GM21528 (cell line): ENCODE measurements at regions not wholly inside any gene's neighbourhood (a gene's known extent, or its start where the extent isn't known, plus 50 kb on each side); places are given as distances from the start of the nearest gene placed in this dataset.
"Not testable (repeated sequence)": the region's sequence is repeated elsewhere in the genome, so short reads cannot be mapped to it uniquely, and the experiment has no call there.

Source experiments
- ATAC-seq: cut with Tn5 transposase; IDR thresholded peaks from one replicate; pipeline ENCODE4 v1.9.1; 2021; ENCODE audit warnings: mild to moderate bottlenecking, moderate library complexity; ENCODE audit not compliant: unreplicated experiment, low FRiP score

DNA sequence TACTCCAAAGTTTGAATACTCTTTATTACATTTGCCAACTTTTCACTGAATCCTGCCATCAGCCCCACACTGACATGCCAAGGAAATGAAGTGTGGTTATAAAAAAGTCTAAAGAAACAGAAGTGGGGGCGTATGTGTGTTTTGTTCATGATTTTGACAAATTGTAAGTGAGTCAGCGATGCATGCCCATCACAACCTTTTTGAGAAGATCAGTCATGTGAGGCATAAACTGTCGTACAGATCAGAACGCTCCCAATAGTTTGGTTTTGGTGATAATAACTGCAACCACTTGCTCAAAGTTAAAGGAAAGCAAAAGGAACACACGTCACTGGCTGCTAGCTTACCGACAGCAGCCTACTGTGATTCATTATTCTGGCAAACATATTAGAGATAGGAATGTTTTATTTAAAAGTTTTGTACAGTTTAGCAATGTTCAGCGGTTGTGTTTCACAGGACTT is 95.6 kb downstream of the RGS2 start:
- ATAC-seq: no peak

DNA sequence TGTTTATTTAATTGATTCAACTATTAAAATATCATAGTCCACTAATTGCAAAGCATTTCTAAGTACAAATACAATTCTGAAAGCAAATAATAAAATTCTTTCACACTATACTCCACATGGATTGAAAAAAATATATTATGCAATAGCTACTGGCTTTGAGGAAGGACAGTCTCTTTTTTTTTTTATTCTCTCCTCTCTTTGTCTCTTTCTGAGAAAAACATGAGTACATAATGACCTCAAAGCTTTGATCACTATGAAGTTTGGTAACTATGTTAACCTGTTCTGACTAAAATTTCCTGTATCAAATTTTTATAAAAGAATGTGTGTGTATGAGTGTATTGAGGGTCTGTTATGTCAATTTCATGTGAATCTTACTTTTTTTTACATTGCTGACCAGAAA is 96.2 kb downstream of the RGS2 start:
- ATAC-seq: no peak

DNA sequence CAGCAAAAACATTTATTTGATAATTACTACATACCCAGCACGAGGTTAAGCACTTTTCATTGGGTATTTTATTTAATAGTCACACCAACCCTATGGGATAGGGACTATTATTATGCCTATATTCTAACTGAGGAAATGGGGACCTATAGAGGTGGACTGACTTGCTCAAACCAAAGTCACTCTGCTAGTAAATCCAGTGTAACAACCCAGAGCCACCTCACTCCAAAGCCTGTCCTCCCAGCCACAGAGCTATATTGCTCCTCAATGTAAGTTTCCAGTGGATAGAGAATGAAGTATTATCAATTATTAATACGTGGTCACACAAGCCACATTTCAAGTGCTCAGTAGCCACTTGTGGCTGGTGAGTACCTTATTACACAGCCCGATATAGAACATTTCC is 97.5 kb downstream of the RGS2 start:
- ATAC-seq: no peak

DNA sequence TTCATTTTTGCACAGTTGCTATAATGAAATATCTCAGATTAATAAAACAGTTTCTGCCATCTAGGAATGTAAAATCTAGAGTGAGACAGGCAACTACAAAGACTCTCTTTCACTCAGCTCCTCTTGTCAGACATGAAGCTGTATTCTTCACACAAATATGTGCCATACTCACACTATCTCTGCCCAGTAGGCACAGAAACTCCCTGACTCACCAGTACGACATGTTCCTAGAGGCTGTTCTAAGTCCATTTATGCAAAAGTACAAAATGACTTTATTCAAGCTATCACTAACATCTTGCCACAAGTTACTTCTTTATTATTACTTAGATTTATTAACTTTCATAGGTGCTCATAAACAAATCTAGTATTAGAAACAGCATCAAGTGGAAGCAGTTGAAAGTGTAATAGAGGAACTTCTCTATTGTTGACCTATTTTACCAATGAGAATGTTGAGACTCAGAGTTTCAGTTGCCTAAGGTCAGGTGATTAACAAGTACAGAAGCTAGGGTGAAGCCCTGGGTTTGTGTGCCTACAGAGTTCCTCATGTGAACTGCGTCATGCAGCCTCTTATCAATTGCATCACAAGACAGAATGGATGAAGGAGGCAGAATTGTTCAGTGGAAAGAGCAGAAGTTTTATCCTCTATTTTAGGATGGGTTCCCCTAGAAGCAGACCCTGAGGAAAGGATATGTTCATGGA is 98.9 kb downstream of the RGS2 start:
- ATAC-seq: no peak

DNA sequence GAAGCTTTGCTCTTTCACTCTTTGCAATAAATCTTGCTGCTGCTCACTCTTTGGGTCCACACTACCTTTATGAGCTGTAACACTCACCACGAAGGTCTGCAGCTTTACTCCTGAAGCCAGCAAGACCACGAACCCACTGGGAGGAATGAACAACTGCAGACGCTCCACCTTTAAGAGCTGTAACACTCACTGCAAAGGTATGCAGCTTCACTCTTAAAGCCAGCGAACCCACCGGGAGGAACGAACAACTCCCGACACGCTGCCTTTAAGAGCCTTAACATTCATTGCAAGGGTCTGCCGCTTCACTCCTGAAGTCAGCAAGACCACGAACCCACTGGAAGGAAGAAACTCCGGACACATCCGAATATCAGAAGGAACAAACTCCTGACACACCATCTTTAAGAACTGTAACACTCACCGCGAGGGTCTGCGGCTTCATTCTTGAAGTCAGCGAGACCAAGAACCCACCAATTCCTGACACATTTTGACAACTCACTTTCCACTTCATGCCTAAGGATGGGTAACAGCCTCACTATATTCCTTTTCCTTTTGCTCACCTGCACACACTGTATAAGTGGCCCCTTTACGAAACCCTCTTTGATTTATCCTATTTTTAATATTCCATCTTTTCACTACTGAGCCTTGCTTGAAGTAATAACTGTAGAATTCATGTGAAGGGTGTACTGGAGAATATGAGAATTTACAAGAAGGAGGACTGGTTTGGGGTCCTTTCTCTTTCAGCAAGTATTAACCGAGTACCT is 103.2 kb downstream of the RGS2 start:
- not testable (repeated sequence) for ATAC-seq

DNA sequence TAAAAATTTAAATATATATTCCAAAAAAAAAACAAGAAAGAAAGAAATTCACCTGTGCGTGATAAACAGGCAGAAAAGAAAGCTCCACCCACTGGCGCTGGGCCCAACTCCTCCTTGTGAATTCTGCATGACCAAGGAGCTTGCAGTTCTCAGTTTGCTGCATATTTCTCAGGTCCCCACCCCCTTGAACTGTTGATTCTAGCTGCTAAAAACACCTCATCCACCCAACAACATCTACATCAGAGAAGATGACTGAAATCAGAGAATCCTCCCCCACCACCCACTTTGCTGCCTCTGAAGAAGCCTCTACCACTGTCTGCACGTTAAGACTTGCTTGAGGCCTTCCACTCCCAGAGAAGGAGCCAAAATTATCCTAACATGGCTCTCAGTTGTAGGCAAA is 104.8 kb downstream of the RGS2 start:
- ATAC-seq: no peak

DNA sequence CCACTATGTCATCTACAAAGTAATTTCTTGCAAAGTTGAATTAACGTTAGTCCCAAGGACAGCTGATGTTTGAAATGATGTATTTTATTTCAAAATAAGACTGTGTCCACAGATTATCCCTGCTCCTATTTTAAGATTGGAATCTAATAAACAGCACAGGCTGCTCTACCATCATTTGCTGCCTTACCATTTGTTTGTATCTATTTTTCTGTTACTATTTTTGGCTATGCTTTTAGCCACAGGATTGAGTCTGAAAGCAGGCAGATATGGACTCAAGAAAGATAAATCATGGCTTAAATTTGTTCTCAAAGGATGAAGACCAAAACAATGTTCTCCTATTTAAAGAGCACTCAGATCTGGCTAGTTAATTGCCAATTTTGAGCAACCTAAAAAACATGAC is 105.3 kb downstream of the RGS2 start:
- no peak for ATAC-seq

DNA sequence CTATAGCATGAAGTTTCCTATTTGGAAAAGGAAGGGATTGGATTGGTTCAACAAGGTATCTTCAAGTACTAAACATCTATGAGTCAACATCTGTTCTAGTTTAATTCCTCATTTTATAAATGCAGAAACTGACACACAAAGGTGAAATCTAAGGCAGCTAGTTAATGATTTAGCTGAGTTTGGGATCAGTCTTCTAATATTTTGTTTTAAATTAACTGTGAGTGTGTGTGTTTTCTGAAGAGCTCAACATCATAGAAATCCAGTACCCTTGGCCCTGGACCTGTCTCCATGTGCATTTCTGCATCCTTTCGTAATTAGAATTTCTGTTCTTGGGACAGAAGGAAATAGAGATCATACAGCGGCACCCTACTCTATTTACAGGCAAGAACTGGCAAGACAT is 105.9 kb downstream of the RGS2 start:
- ATAC-seq: no peak

DNA sequence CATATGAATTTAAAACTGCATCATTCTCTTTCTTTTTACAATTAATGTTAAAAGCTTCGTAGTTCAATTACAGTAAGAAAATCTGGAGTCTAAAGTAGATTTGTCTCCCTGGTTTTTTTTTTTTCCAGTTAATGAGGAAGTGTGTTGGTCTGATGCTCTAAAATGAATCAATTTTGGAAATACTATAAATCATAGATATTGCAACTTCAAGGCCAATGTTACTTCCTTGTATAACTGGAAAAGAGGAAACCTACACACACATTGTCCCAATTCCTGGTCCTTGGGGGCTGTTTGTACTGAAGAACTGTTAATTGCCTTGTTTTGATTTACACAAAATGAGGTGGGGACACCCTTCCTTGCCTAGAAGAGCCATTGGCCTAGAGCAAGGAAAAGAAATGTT is 107.2 kb downstream of the RGS2 start:
- ATAC-seq: no peak

DNA sequence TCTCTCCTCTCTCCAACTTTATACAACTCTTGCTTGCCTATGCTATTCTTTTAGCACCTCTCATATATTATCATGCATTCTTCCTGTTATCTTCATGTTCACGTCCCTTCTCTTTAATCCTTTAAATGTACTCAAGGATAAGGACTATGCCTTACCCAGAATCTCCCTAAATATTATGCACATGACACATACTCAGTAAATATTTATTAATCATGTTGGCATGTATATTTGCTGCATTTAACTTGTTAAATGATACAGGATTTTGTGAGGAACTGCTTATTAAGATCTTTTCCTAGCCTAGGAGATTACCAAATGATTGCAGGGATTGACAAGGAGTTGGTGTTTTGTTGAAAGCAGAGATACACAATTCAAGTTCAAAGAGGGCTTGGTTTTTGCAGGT is 109.4 kb downstream of the RGS2 start:
- ATAC-seq: no peak

DNA sequence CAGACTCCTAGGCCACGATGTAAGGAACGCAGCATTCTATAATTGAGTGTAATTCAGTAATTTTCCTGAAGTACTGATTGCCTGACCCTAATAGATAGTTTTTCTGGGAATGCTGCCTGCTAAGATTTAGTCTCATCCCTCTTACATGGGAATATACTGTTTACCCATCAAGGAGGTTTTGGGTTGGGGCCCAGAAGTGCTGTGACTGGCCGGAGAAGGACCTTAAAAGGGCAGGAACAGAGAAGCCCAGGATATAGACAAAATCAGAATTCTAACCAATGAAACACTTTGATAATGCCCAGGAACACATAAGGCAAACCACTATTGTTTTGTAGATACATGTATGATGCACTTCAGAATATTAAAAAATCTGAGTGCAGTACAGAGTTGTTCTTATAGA is 111.6 kb downstream of the RGS2 start:
- ATAC-seq: no peak

DNA sequence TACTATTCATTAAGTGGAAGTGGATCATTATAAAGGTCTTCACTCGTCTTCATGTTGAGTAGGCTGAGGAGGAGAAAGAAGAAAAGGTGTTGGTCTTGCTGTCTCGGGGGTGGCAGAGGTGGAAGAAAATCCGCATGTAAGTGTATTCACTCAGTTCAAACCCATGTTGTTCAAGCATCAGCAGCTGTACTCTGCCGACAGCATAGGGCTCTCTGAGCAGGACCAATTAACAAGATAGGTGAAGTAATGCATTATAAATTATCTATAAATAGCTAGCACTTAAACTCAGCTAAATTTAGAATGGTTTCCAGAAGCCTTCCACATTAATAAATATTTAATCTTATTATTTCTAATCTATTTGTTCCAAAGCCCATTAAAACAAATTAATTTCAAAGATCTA is 116.8 kb downstream of the RGS2 start:
- no peak for ATAC-seq

DNA sequence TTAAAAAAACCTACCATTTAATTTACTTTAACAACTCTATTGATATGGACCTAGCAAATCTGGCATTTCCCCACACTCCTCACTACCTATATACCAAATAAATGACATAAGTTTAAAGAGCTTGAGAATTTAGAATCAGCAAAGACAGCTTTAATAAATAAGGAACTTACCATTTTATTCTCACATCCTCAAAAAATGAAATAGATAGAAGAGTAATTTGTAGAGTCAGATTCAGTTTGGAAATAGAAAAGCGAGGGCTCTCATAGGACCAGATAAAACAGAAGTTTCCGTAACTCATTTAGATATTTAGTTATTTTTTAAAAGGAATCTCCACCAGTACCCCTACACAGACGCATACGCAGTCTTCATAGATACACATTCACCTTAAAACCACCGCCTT is 117.9 kb downstream of the RGS2 start:
- no peak for ATAC-seq

DNA sequence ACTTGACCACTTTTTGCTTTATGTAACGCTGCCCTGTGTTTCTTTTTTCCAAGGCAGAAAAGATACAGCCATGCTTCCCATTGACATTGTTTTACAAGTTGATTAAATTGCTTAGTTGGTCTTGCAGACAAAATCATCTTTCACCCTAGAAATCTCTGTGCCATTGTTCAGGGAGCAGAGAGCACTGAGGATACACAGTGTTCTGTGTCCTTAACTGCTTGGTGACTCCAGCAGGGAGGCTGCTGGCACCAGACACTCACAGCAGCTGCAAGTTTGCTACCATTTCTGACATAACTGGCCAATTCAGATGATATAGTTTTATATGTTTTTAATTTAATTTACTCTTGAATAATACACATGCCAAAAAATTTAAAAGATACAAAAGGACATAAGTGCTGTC is 118.7 kb downstream of the RGS2 start:
- no peak for ATAC-seq

DNA sequence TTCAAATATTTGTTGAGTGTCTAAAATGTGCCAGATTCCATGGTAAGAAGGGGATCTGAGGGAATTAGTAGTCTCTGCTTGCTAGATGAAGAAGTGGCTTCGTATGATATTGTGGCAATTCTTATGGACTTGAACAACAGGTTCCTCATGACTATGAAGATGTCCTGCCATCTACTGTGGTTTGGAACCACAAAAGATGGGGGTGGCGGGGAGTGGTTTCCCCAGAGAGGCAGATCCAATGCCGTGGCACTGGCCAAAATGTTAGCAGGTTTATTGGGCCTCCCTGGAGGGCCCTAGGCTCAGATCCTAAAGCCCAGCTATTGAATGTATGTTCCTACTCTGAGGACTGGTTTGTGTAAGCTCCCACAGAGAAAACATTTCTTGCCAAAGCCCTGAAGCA is 120.8 kb downstream of the RGS2 start:
- no peak for ATAC-seq

DNA sequence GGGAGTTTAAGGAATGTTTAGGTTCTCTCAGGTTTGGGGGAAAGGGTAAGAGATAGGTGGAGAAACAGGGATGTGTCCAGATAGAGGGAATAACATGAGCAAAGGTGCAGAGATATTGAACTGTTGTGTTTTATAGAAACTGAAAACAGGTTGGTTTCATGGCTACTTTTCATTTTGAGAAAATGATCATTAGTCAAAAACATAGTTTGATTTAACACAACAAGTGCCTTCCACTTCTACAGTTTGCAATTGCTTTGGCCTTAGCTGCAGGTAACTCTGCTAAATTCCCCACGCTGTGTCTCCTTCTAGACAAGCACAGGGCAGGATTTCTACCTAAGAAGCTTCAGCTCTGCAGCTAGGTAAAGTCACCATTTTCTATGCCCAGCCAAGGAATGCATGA is 124.9 kb downstream of the RGS2 start:
- ATAC-seq: no peak

DNA sequence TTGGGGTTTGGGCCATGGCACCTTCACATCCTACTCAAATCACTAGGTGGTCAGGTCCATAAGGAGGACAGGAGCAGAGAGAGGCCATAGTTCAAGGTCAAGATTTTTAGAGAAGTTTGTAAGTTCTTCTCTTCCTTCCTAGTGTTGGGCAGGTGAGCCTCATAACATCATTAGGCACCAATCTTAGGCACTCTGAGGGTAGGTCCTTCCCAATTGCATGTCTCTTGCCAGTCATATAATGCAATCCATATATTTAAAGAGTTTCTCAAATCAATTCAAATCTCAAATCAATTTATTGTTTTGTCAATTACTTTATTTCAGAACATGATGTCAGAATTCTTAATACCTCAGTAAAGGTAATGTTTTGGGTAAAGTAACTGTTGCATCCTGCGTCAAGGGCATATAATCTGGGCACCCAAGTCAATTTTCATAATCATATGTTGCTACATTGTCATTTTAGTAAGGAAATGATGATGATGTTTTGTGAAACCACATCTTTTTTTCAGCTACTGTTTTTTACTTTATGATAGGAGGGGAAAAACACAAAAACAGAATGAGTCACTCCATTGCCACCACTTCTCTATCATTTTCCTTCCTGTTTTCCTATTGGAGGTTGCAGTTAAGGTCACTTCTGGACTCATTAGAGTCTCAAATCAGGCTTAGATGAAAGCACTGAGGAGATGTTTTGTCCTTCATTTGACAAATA is 122.7 kb downstream of the UCHL5 start:
- no peak for ATAC-seq

DNA sequence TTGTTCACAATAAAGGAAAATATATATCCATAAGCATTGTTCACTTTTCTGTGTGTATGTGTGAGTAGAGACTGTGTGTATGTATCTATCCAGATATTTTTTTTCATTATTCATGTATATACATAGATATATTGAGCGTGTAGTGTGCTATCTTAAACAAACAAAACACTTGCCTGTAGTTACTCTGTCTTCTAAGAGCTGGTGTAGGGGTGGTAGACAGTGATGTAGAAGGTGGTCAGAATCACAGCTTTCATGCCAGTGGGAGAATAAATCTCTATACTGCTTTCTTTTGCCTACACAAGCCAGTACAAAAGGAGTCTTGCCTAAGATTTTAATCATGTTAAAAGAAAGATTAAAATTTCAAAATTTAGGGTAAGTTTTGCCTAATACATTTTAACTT is 122.0 kb downstream of the UCHL5 start:
- ATAC-seq: no peak

DNA sequence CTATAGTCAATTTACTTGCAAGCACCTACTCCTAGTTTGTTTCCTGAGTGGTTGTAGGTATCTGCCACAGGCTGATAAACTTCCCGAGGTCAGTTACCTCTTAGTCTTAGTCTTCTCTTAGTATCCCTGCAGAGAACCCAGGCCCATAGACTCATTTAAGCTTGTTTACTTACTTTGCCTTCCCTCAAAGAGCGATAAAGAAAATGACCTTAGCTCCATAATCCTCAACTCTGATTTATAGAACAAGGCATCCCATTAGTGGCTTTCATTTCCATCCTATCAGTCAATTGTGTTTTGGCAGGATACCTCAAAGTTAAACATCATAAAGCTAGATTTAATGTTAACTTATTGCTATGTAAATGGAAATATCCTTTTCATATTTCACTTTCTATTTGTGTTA is 119.7 kb downstream of the UCHL5 start:
- ATAC-seq: no peak

DNA sequence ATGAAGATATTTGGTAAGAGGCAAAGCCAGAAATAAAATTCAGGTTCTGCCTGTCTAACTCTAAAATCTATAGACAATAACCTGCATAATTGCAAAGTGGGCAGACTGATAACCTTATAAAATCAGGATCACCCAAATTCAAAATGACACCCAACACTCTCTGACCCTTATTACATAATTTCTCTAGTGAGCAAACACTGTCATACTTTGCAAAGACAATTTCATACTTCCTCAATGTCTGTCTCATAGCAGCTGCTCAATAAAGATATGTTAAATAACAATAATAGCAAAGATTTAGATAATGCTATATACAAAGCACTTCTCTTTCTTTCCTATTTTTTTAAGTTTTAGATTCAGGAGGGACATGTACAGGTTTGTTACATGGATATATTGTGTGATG is 118.5 kb downstream of the UCHL5 start:
- no peak for ATAC-seq

DNA sequence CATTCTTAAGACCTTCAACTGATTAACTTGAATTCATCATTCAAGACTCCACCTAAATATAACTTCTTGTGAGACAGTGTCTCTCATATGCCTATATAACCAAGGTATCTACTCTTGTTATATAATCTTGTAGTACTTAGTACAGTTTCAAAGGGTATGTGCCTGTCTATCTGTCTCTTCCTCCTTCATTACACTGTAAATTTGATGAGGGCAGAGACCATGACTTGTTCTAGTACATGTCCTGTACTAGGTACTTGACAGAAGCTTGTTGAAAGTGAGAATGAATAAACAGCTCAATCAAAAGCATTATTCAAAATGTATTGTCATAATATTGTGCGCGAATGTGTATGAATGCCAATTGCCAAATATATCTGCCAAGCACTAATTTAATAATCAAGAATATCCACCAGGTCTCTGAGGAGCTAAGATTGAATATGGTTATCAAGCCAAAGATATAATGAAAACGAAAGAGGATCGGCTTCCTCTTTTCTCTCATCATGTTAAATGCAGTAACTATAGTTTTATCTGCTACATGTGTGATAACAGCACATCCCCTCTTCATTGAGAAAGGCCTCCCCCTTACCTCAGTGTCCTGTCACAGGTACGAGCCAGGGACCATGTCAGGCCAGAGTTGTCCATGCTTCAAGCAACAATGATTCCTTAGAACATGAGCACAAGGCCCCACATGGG is 117.3 kb downstream of the UCHL5 start:
- peak; percentile 71 for ATAC-seq
